CD4-positive, alpha-beta T cell (primary cell): ENCODE measurements at regions not wholly inside any gene's neighbourhood (a gene's known extent, or its start where the extent isn't known, plus 50 kb on each side); places are given as distances from the start of the nearest gene placed in this dataset.

Source experiments
- ATAC-seq: fragments of 200-7000 bp; cut with Tn5 transposase; one replicate; pipeline ENCODE4 v1.10.0; 2022; ENCODE audit warnings: mild to moderate bottlenecking; ENCODE audit not compliant: poor library complexity
- CTCF ChIA-PET: fragments of 350-600 bp; sonication (Branson Sonifier 250); formaldehyde crosslinking; loops from one replicate; lab custom pipeline; 2021; ENCODE audit warnings: antibody characterized with exemption, inconsistent platforms; lab: Charles Lee
- POLR2A ChIA-PET: fragments of 350-600 bp; sonication (Branson Sonifier 250); formaldehyde crosslinking; loops from one replicate; lab custom pipeline; 2021; ENCODE audit warnings: antibody characterized with exemption, inconsistent platforms; lab: Charles Lee
- DNase-seq, 14 experiments: peaks; one replicate each; pipeline ENCODE4 v3.0.0-alpha.2; 2013 to 2020; ENCODE audit warnings: mixed read lengths in 2 of 14
- H3K27ac ChIP-seq, 2 donors: one replicate each; pipeline versions ENCODE4 v1.5.1 to v1.7.0; 2013; ENCODE audit warnings: low read length in 2 of 2, low read depth in 1 of 2, mild to moderate bottlenecking in 1 of 2
- H3K27me3 ChIP-seq, 2 experiments: 1 replicate in 1 of 2; 2 replicates in 1 of 2; pipeline versions ENCODE4 v1.6.1 to v1.7.0; 2013; ENCODE audit warnings: low read length in 2 of 2, control low read depth in 1 of 2, mild to moderate bottlenecking in 1 of 2, moderate library complexity in 1 of 2; ENCODE audit not compliant: insufficient read depth in 2 of 2, control insufficient read depth in 1 of 2
- H3K36me3 ChIP-seq: one replicate; pipeline ENCODE4 v1.6.1; 2013; ENCODE audit warnings: low read length, control low read depth; ENCODE audit not compliant: insufficient read depth
- H3K4me1 ChIP-seq: one replicate; pipeline ENCODE4 v1.6.1; 2013; ENCODE audit warnings: low read length, control low read depth; ENCODE audit not compliant: insufficient read depth
- H3K4me3 ChIP-seq: one replicate; pipeline ENCODE4 v1.5.1; 2013; ENCODE audit warnings: mild to moderate bottlenecking, low read length, moderate library complexity
- H3K9me3 ChIP-seq, 2 experiments: 1 replicate in 1 of 2; 2 replicates in 1 of 2; pipeline versions ENCODE4 v1.6.1 to v1.7.0; 2013; ENCODE audit warnings: low read length in 2 of 2, mild to moderate bottlenecking in 2 of 2, control low read depth in 1 of 2, moderate library complexity in 1 of 2; ENCODE audit not compliant: control insufficient read depth in 1 of 2, insufficient read depth in 1 of 2
- H3K27ac Mint-ChIP-seq: one replicate; pipeline ENCODE4 v1.8.0; 2020; ENCODE audit warnings: mixed read lengths
- H3K27me3 Mint-ChIP-seq: one replicate; pipeline ENCODE4 v1.8.0; 2021; ENCODE audit warnings: mixed read lengths
- H3K36me3 Mint-ChIP-seq: one replicate; pipeline ENCODE4 v1.8.0; 2021; ENCODE audit warnings: low read depth, mixed read lengths
- H3K4me1 Mint-ChIP-seq: one replicate; pipeline ENCODE4 v1.8.0; 2021; ENCODE audit warnings: low read depth, mixed read lengths
- H3K4me3 Mint-ChIP-seq: one replicate; pipeline ENCODE4 v1.8.0; 2020; ENCODE audit warnings: mild to moderate bottlenecking, mixed read lengths
- H3K9me3 Mint-ChIP-seq: one replicate; pipeline ENCODE4 v1.8.0; 2020; ENCODE audit warnings: mixed read lengths
- CTCF ChIP-seq: fragments of 200-600 bp; IDR thresholded peaks from one replicate; pipeline ENCODE4 v1.8.0; 2022; ENCODE audit warnings: antibody characterized with exemption, mild to moderate bottlenecking
- intact Hi-C, 2 experiments: fragments of 100-400 bp; cut with DNase I in 1 of 2; cut with micrococcal nuclease in 1 of 2; formaldehyde crosslinking; loops; one replicate each; pipeline versions ENCODE4 v1.15.1 to v1.9.0; 2023 to 2025; cut with DNase I, micrococcal nuclease

GRCh38 chr11:41861838-41862237 lies 402.4 kb upstream of the LRRC4C start:
- Mint-ChIP-seq H3K4me3 (no peak overlapping the region), H3K9me3 (peaks cover 8% of the 10 kb centered on the region), H3K27ac (no peak overlapping the region), H3K27me3 (no peaks in the 10 kb centered on the region), H3K36me3 (no peaks in the 10 kb centered on the region), H3K4me1 (no peaks in the 10 kb centered on the region)
- Histone ChIP-seq H3K4me3 (no peak overlapping the region), H3K36me3 (no peaks in the 10 kb centered on the region), H3K9me3 (no peaks in the 10 kb centered on the region), H3K27ac (no peak overlapping the region), H3K27me3 (no peaks in the 10 kb centered on the region), H3K4me1 (no peaks in the 10 kb centered on the region)
- ATAC-seq: no peak
- POLR2A ChIA-PET: no interaction called here
- CTCF ChIA-PET: no interaction called here
- intact Hi-C loops: loop anchor here in 1 of 2 experiments (10.0 kb wide), 1 partner anchor 63 kb away; no protein-coding TSS in a partner anchor
- no peak for DNase-seq
- no peak for TF ChIP-seq CTCF

- DNase-seq (no peak), ATAC-seq (no peak)
- Histone ChIP-seq H3K4me3 (no peak overlapping the region), H3K4me1 (no peaks in the 10 kb centered on the region), H3K36me3 (no peaks in the 10 kb centered on the region), H3K9me3 (no peaks in the 10 kb centered on the region), H3K27ac (no peak overlapping the region), H3K27me3 (no peaks in the 10 kb centered on the region)
- ChIA-PET POLR2A (no interaction called here), CTCF (no interaction called here)
- Mint-ChIP-seq H3K4me3 (no peak overlapping the region), H3K27ac (no peak overlapping the region), H3K27me3 (no peaks in the 10 kb centered on the region), H3K36me3 (no peaks in the 10 kb centered on the region), H3K9me3 (peaks cover 3% of the 10 kb centered on the region), H3K4me1 (no peaks in the 10 kb centered on the region)
- intact Hi-C loops: loop anchor here in 1 of 2 experiments (10.0 kb wide), 1 partner anchor 58 kb away; no protein-coding TSS in a partner anchor
- no peak for TF ChIP-seq CTCF
Observed at GRCh38 chr11:41866525-41866924, 407.1 kb upstream of the LRRC4C start.

- DNase-seq (no peak), ATAC-seq (no peak)
- no peak overlapping the region for H3K27ac Mint-ChIP-seq
- no peak overlapping the region for H3K4me3 Mint-ChIP-seq
- no peaks in the 10 kb centered on the region for H3K36me3 Mint-ChIP-seq
- ChIA-PET POLR2A (no interaction called here), CTCF (no interaction called here)
- intact Hi-C loops: loop anchor here in 1 of 2 experiments (10.0 kb wide), 1 partner anchor 56 kb away; no protein-coding TSS in a partner anchor
- Histone ChIP-seq H3K27ac (no peak overlapping the region), H3K27me3 (no peaks in the 10 kb centered on the region), H3K4me3 (no peak overlapping the region), H3K36me3 (no peaks in the 10 kb centered on the region), H3K4me1 (no peaks in the 10 kb centered on the region), H3K9me3 (no peaks in the 10 kb centered on the region)
- no peak for TF ChIP-seq CTCF
- peaks cover 9% of the 10 kb centered on the region for H3K9me3 Mint-ChIP-seq
- no peaks in the 10 kb centered on the region for H3K4me1 Mint-ChIP-seq
- no peaks in the 10 kb centered on the region for H3K27me3 Mint-ChIP-seq
Observed at GRCh38 chr11:41868606-41869005, 409.2 kb upstream of the LRRC4C start.
